ENCODE measurements at regions not wholly inside any gene's neighbourhood (a gene's known extent, or its start where the extent isn't known, plus 50 kb on each side); places are given as distances from the start of the nearest gene placed in this dataset.

GRCh38 chr7:106398786-106399185, 114.0 kb upstream of the NAMPT start:
- no peak for TF ChIP-seq EP300 (IDR thresholded peaks at IDR 0.05; ENCODE audit: low read depth)
- TF ChIP-seq CTCF (IDR thresholded peaks at IDR 0.05) = no peak
- TF ChIP-seq POLR2AphosphoS5 (IDR thresholded peaks at IDR 0.05) = no peak
- no peak for TF ChIP-seq POLR2A (IDR thresholded peaks at IDR 0.05)
